Testis (tissue), 2 donors: ENCODE measurements at regions not wholly inside any gene's neighbourhood (a gene's known extent, or its start where the extent isn't known, plus 50 kb on each side); places are given as distances from the start of the nearest gene placed in this dataset.

Experiments used
- POLR2A ChIP-seq: fragments of 450-650 bp; IDR thresholded peaks from one replicate; pipeline ENCODE4 v1.6.1; 2017; ENCODE audit warnings: antibody characterized with exemption, mild to moderate bottlenecking, moderate library complexity
- TF ChIP-seq, protein P1 (sequence below), 3 experiments: fragments of 450-650 bp in 2 of 3; fragments of 200-600 bp in 1 of 3; sonication (generic) in 1 of 3; IDR thresholded peaks; one replicate each; pipeline ENCODE4 v1.5.1; 2016 to 2019; ENCODE audit warnings: antibody characterized with exemption in 3 of 3, mild to moderate bottlenecking in 2 of 3, moderate library complexity in 1 of 3

GRCh38 chr2:71945603-71945959, 202.1 kb downstream of the CYP26B1 start:
- TF ChIP-seq, protein P1, sequence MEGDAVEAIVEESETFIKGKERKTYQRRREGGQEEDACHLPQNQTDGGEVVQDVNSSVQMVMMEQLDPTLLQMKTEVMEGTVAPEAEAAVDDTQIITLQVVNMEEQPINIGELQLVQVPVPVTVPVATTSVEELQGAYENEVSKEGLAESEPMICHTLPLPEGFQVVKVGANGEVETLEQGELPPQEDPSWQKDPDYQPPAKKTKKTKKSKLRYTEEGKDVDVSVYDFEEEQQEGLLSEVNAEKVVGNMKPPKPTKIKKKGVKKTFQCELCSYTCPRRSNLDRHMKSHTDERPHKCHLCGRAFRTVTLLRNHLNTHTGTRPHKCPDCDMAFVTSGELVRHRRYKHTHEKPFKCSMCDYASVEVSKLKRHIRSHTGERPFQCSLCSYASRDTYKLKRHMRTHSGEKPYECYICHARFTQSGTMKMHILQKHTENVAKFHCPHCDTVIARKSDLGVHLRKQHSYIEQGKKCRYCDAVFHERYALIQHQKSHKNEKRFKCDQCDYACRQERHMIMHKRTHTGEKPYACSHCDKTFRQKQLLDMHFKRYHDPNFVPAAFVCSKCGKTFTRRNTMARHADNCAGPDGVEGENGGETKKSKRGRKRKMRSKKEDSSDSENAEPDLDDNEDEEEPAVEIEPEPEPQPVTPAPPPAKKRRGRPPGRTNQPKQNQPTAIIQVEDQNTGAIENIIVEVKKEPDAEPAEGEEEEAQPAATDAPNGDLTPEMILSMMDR (IDR thresholded peaks at IDR 0.05): no peak
- no peak for TF ChIP-seq POLR2A
